ES-I3 (cell line): ENCODE measurements at regions not wholly inside any gene's neighbourhood (a gene's known extent, or its start where the extent isn't known, plus 50 kb on each side); places are given as distances from the start of the nearest gene placed in this dataset.
"Not testable (repeated sequence)": the region's sequence is repeated elsewhere in the genome, so short reads cannot be mapped to it uniquely, and the experiment has no call there.

Source experiments
- H3K36me3 ChIP-seq: 2 replicates; pipeline ENCODE4 v1.6.1; 2013; ENCODE audit warnings: mild to moderate bottlenecking, low read length, control low read depth, moderate library complexity; ENCODE audit not compliant: insufficient read depth
- H3K4me1 ChIP-seq: 2 replicates; pipeline ENCODE4 v1.6.1; 2013; ENCODE audit warnings: mild to moderate bottlenecking, control low read depth, low read length; ENCODE audit not compliant: insufficient read depth
- H3K9ac ChIP-seq: 2 replicates; pipeline ENCODE4 v1.6.1; 2013; ENCODE audit warnings: low read depth, mild to moderate bottlenecking, low read length, moderate library complexity
- H3K9me3 ChIP-seq: 2 replicates; pipeline ENCODE4 v1.6.1; 2013; ENCODE audit warnings: mild to moderate bottlenecking, low read length, moderate library complexity; ENCODE audit not compliant: control insufficient read depth, insufficient read depth

DNA sequence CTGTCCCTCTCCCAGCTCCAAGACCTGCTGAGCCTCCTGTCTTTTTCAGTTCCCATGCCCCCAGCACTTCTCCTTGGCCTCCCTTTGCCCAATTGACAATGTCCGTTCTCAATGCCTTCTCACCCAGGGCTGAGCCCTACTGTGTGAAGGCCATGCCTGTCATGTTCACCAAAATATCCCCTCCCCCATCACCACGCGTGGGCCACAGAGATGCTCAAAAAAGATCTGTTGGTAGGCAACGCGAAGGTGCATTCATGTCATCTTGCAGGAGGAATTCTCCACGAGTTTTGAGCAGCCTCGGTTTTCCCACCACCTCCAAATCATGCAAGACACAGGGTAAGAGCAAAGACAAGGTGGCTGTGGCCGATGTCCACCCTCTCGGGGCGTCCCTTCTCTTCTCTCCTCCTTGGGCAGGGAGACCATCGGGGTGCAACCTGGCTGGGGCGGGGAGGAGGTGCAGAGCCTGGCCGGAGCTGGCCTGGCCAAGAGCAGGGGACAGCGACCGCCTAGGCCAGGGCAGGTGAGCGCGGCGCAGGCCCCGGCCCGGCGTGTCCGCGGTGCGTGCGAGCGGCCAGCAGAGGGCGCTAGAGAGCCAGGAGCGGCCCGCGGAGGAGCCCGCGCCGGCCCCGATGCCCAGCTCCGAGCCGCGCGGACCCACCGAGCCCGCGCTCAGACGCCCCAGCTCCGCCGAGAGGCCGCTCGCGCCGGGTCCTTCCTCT, 56.3 kb upstream of the KRTAP5-11 start:
- peak overlapping the region; percentile 30; the same call in 1 of the 2 replicates for H3K9ac ChIP-seq
- not testable (repeated sequence) for H3K4me1 ChIP-seq, H3K36me3 ChIP-seq, H3K9me3 ChIP-seq

DNA sequence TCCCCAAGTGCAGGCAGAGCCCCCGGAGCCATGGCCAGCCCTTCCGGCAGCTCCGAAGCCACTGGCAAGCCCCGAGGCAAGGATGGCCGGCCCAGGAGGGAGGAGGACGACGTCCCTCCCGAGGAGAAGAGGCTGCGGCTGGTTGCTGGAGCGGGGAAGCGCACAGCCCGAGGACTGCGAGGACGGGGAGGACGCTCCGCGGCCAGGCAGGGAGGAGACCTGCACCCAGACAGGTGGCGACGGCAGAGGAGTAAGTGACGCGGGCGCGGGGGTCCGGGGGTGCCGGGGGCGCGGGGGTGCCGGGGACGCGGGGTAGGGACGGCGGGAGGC, 56.8 kb upstream of the KRTAP5-11 start:
- H3K4me1 ChIP-seq: not testable (repeated sequence)

DNA sequence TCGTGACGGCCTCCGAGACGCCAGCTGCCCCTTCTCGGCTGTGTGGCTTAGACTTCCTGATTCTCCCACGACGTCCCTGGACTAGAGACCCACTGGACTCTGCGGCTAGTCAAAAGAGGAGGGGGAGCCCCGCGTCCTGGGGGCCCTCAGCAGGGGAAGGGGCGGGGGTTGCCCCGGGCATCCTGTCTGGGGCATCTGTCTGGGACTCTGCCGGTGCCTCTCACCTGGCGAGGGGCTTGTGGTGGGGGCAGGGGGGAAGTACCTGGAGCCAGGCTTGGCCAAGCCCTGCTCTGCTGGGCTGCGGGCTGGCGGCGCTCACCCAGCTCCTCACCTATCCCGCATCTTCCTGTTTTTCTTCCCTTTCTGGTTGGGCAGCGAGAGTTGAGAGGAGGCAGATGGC, 57.2 kb upstream of the KRTAP5-11 start:
- not testable (repeated sequence) for H3K9me3 ChIP-seq, H3K4me1 ChIP-seq, H3K36me3 ChIP-seq
- peak overlapping the region; percentile 25; the same call in 1 of the 2 replicates for H3K9ac ChIP-seq

More for the DNA sequence above, 56.8 kb upstream of the KRTAP5-11 start:
- peak overlapping the region; percentile 30; the same call in 1 of the 2 replicates for H3K9ac ChIP-seq
- not testable (repeated sequence) for H3K36me3 ChIP-seq, H3K9me3 ChIP-seq

DNA sequence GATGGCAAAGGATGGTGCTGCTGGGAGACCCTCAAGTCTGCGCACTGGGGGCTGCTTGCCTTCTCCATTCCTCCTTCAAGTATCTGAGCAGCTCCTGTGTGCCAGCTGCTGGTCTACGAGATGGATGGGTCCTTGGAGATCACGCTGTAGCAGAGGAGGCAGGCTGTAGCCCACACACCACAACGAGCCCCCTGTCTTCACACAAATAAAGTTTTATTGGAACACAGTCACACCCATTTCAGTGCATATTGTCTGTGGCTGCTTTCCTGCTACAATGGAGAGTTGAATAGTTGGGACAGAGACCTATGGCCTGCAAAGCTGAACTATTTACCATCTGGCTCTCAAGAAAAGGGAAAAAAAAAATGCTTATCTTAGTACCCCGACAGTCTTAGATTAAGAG, 64.4 kb upstream of the KRTAP5-11 start:
- not testable (repeated sequence) for H3K9me3 ChIP-seq, H3K9ac ChIP-seq, H3K36me3 ChIP-seq, H3K4me1 ChIP-seq

DNA sequence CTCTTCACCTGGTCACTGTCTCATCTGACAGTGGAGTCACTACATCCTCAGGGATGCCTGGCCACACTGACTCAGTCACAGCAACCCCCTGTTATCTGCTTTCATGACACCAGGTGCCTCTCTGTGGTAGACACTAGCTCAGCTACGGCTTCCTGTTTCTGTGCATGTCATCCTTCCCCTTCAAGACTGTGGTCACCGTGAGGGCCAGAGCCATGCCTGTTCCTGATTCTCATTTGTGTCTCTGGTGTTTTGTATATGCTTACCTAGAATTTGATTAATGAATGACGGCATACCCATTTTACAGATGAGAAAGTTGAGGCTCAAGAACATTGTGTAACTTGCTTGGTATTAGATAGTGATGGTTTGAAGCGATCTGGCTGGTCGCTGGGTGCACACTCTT, 70.3 kb upstream of the KRTAP5-11 start:
- not testable (repeated sequence) for H3K9me3 ChIP-seq, H3K4me1 ChIP-seq, H3K9ac ChIP-seq, H3K36me3 ChIP-seq

DNA sequence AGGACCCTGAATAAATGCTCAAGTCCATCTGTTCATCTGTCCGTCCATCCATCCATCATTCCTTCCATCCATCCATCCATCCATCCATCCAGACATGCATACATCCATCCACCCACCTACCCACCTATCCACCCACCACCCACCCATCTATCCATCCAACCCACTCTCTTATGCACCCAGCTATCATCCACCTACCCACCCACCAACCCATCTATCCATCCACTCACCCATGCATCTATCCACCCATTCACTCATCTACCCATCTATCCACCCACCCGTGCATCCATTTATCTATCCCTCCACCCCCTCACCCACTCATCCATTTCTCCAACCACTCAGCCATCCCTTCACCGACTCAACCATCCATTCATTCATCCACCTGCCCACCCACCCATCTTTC, 71.7 kb upstream of the KRTAP5-11 start:
- not testable (repeated sequence) for H3K9me3 ChIP-seq, H3K36me3 ChIP-seq, H3K9ac ChIP-seq, H3K4me1 ChIP-seq

DNA sequence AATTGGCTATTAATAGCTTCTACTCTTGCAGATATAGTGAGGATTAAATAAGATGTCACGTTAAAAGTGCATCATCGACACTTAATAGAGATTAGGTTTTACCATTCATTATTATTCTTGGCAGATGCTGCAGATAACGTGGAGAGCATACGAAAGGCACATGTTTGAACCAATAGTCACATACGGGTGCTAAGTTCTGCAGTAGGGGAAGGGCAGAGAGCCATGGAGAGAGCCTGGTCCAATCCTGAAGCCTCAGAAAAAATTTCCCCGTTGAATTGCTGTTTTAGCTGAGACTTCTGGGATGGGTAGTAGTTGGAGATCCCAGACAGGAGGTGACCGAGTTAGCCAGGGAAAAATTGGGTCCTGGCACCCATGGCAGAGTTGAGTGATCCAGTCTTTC, 72.4 kb upstream of the KRTAP5-11 start:
- H3K9me3 ChIP-seq: not testable (repeated sequence)

DNA sequence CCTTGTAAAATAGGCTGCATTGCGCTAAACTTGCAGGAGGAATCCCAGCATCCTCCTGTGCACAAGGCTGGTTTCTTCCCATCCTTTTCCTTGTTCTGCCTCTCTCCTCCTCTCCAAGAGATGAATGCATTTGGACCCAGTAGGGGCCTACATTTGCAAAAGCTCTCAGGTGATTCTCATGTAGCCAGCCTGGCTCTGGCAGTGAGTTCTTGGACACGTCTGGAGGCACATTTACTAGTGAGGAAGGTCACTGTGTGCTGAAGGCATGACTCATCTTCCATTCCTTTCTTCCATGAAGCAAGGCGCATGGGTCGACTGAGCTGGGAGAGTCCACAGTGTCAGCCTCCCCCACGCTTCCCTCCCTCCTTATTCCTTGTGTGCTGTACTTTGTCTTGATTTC, 73.8 kb upstream of the KRTAP5-11 start:
- H3K36me3 ChIP-seq, H3K9ac ChIP-seq, H3K4me1 ChIP-seq: not testable (repeated sequence)

More for the DNA sequence above, 72.4 kb upstream of the KRTAP5-11 start:
- not testable (repeated sequence) for H3K9ac ChIP-seq, H3K4me1 ChIP-seq, H3K36me3 ChIP-seq

DNA sequence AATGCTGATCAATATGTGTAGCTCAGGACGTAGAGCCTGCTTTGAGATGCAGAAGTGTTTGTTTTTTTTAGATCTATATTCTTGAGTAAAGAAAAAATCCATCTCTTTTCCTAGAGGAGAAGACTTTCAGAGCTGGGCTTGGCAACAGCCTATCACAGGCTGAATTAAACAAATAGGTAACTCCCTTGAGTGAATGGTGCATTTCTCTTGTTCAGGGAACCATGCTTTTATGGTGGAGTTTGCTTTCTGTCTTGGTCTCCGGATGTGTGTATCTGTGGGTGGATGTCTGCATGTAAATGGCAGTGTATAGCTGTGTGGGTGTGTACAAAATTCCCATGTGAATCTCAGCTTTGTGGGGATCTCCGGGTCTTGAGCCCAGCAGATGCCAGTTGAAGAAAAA, 82.3 kb upstream of the KRTAP5-11 start:
- not testable (repeated sequence) for H3K9ac ChIP-seq, H3K9me3 ChIP-seq, H3K36me3 ChIP-seq, H3K4me1 ChIP-seq

More for the DNA sequence above, 73.8 kb upstream of the KRTAP5-11 start:
- not testable (repeated sequence) for H3K9me3 ChIP-seq

DNA sequence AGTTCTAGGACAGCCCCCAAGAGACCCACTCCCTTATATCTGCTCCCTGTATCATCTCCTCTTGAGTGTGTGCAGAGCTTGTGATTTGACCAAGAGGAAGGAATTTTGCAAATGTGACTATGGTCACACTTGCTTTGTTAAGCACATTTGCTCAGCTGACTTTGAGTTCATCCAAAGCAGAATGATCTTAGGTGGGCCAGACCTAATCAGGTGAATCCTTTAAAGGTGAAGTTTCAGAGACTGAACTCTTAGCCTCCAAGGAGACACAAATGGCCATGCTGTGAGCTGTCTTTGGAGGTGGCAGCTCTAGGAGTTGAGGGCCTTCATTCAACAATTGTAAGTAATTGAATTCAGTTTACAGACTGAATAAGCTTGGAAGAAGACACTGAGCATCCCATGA, 115.4 kb upstream of the KRTAP5-11 start:
- H3K36me3 ChIP-seq, H3K4me1 ChIP-seq, H3K9ac ChIP-seq, H3K9me3 ChIP-seq: not testable (repeated sequence)

DNA sequence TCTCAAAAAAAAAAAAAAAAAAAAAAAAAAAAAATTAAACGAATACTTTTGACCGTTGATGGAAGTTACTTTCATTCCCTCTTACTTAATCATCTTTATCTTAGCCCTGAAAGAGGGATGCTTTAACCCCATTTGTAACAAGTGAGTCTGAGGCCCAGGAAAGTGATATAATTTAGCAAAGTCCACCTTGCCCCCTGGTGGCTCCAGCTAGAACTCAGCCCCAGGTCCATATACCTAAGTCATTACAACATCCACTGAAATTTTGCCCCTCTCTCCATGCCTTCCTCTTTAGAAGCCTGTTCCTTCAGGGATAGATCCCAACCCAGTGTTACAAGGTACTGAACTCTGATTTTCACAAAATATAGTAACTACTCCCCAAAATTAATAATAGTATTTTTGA, 116.3 kb upstream of the KRTAP5-11 start:
- H3K4me1 ChIP-seq, H3K9ac ChIP-seq, H3K9me3 ChIP-seq, H3K36me3 ChIP-seq: not testable (repeated sequence)

DNA sequence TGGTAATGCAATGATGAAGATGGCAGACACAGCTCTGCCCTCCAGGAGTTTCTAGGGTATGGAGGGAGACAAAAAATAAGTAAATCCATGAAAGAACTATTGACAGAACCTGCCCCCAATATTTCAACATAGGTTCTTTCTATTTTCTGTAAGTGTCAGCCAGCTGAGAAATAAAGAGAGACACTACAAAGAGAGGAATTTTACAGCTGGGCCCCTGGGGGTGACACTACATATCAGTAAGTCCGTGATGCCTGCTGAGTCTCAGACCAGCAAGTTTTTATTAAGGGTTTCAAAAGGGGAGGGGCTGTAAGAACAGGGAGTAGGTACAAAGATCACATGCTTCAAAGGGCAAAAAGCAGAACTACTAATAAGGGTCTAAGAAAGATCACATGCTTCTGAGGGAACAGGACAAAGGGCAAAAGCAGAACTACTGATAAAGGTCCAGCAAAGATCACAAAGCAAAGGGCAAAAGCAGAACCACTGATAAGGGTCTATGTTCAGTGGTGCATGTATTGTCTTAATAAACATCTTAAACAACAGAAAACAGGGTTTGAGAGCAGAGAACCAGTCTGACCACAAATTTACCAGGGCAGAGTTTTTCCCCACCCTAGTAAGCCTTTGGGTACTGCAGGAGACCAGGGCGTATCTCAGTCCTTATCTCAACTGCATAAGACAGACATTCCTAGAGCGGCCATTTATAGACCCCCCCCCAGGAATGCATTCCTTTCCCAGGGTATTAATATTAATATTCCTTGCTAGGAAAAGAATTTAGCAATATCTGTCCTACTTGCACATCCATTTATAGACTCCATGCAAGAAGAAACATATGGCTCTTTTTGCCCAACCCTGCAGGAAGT, 119.0 kb upstream of the KRTAP5-11 start:
- H3K4me1 ChIP-seq, H3K9ac ChIP-seq, H3K9me3 ChIP-seq, H3K36me3 ChIP-seq: not testable (repeated sequence)

DNA sequence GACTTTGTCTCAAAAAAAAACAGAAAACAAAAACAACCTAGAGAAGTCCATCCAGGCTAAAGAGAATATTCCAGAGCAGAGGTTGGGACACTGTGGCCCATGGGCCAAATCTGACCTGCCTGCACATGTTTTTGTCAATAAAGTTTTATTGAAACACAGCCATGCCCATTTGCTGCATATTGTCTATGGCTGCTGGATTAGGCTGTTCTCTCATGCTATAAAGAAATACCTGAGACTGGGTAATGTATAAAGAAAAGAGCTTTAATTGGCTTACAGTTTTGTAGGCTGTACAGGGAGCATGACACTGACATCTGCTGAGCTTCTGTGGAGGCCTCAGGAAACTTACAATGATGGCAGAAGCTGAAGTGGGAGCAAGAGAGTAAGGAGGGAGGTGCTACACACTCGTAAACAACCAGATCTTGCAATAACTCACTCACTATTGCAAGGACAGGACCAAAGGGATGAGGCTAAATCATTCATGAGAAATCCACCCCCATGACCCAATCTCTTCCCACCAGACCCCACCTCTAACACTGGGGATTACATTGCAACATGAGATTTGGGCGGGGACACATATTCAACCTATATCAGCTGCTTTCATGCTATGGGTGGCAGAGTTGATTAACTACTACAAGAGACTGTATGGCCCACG, 122.5 kb upstream of the KRTAP5-11 start:
- not testable (repeated sequence) for H3K4me1 ChIP-seq, H3K9me3 ChIP-seq, H3K9ac ChIP-seq, H3K36me3 ChIP-seq

DNA sequence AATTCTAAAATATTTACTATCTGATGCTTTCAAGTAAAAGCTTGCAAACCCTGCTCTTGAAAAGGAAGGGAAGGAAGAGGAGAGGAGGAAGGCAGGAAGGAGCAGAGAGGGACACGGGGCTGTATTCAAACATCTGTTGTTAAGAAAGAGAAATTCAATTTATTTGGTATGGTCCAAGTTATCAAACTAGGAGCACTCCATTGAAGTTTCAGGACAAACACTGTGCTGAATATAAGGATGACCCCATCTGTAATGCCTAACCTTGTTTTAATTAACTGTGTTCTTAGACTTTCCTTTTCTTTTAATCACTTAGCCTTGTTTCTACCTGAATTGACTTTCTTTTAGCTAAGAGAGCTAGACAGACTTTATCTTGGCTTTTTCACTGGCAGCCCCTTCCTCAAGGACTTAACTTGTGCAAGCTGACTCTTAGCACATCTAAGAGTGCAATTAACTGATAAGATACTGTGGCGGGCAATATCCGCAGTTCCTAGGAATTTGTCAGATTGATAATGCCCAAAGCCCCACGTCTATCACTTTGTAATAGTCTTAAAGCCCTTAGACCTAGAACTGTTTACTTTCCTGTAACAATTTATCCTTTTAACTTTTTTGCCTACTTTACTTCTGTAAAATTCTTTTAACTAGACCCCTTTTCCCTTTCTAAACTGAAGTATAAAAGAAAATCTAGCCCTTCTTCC, 123.2 kb upstream of the KRTAP5-11 start:
- not testable (repeated sequence) for H3K36me3 ChIP-seq, H3K4me1 ChIP-seq, H3K9me3 ChIP-seq, H3K9ac ChIP-seq
